Tibial nerve (tissue), 4 donors: ENCODE measurements at regions not wholly inside any gene's neighbourhood (a gene's known extent, or its start where the extent isn't known, plus 50 kb on each side); places are given as distances from the start of the nearest gene placed in this dataset.

Experiments used
- EP300 ChIP-seq, 2 donors: sonication (generic); formaldehyde crosslinking; IDR thresholded peaks; one replicate each; pipeline ENCODE4 v1.6.1; 2017; ENCODE audit warnings: antibody characterized with exemption in 2 of 2, mild to moderate bottlenecking in 1 of 2
- POLR2A ChIP-seq, 2 donors: fragments of 450-650 bp; IDR thresholded peaks; one replicate each; pipeline ENCODE4 v1.6.1; 2017; ENCODE audit warnings: antibody characterized with exemption in 2 of 2, mild to moderate bottlenecking in 2 of 2, moderate library complexity in 2 of 2
- TF ChIP-seq, protein P1 (sequence below), 5 experiments: fragments of 200-600 bp in 3 of 5; fragments of 450-650 bp in 2 of 5; sonication (generic) in 3 of 5; IDR thresholded peaks; one replicate each; pipeline ENCODE4 v1.5.1; 2016 to 2019; ENCODE audit warnings: antibody characterized with exemption in 5 of 5, mild to moderate bottlenecking in 3 of 5, moderate library complexity in 2 of 5

DNA sequence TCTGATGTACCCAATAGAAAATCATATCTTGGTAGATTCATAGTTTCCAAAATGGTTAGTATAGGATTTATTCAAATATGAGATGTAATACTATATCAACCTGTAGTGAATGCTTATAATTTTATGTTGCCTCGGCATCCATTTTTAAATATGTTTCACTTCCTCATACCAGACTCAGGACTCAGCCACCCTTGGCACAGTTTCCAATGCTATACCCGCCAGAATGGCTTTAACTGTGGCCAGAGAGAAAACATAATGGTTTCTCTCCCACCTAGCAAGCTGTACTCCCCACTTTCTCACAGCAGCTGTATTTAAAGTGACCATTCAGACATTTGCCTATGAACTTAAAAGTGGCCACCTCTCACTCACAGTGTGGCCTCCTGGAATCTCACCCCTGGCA lies 466.6 kb upstream of the PABPC4L start:
- TF ChIP-seq POLR2A (IDR thresholded peaks at IDR 0.05) (no peak), EP300 (IDR thresholded peaks at IDR 0.05) (no peak)
- TF ChIP-seq, protein P1, sequence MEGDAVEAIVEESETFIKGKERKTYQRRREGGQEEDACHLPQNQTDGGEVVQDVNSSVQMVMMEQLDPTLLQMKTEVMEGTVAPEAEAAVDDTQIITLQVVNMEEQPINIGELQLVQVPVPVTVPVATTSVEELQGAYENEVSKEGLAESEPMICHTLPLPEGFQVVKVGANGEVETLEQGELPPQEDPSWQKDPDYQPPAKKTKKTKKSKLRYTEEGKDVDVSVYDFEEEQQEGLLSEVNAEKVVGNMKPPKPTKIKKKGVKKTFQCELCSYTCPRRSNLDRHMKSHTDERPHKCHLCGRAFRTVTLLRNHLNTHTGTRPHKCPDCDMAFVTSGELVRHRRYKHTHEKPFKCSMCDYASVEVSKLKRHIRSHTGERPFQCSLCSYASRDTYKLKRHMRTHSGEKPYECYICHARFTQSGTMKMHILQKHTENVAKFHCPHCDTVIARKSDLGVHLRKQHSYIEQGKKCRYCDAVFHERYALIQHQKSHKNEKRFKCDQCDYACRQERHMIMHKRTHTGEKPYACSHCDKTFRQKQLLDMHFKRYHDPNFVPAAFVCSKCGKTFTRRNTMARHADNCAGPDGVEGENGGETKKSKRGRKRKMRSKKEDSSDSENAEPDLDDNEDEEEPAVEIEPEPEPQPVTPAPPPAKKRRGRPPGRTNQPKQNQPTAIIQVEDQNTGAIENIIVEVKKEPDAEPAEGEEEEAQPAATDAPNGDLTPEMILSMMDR (IDR thresholded peaks at IDR 0.05), result no peak
